HG03139 (cell line): ENCODE measurements at regions not wholly inside any gene's neighbourhood (a gene's known extent, or its start where the extent isn't known, plus 50 kb on each side); places are given as distances from the start of the nearest gene placed in this dataset.

Source experiments
- ATAC-seq: cut with Tn5 transposase; IDR thresholded peaks from one replicate; pipeline ENCODE4 v1.9.1; 2021; ENCODE audit not compliant: unreplicated experiment

DNA sequence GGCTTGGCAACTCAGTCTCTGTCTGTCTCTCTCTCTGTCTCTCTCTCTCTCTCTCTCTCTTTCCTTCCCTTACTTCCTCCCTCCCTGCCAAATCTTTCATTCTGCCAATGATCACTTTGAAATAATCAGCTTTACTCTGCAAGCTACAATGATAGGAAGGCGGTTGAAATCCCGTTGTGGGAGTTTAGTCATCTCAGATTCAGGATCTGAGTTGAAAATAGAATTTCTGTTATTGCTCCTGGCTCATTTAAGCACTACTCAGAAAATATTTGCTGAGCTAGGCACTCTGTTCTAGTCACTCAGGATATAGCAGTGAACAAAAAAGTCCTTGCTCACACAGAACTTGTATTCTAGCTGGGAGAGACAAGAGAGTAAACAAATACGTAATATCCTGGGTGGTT lies 56.3 kb upstream of the DCTD start:
- no peak for ATAC-seq

DNA sequence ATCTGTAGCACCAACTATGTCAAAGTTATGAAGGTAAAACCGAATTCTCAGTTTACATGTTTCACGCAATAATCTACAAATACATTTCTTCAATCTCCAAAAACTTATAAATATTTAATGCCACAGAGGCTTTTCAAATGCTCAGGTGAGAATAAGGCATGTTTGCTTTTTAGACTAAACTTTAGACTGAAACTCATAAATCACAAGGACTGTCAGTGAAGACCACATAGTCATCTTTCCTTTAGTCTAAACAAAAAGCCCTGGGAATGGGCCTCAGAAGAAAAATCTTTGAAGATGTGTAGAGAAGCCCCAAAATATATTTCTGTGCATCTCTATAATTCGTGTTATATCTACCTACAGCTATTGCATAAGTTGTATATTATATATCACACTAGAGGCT lies 54.5 kb upstream of the DCTD start:
- no peak for ATAC-seq

DNA sequence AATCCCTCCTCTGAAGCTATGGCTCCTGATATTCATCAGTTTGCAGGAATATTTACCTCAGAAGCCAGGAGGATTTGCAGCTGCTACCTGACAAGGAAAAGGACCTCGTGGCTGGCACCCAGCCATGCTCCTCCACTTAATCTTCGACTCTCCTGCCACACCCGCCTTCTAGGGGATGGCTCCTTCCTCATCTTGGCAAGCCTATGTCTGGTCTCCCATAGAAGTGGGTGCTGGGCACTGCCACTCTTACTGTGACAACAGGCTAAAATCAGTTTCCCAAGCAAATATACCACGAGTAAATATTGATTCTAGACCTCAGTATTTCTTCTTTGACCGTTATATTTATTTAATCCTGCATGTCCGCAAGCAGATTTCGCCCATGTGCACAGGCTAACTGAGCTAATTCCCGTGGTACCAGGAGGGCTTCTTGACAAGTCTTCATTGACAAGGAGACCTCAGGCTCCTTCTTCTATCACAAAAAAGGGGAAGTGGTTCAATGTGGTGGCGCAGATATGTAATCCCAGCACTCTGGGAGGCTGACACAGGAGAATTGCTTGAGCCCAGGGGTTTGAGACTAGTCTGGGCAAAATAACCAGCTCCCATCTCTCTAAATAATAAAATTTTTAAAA lies 52.6 kb upstream of the DCTD start:
- no peak for ATAC-seq

DNA sequence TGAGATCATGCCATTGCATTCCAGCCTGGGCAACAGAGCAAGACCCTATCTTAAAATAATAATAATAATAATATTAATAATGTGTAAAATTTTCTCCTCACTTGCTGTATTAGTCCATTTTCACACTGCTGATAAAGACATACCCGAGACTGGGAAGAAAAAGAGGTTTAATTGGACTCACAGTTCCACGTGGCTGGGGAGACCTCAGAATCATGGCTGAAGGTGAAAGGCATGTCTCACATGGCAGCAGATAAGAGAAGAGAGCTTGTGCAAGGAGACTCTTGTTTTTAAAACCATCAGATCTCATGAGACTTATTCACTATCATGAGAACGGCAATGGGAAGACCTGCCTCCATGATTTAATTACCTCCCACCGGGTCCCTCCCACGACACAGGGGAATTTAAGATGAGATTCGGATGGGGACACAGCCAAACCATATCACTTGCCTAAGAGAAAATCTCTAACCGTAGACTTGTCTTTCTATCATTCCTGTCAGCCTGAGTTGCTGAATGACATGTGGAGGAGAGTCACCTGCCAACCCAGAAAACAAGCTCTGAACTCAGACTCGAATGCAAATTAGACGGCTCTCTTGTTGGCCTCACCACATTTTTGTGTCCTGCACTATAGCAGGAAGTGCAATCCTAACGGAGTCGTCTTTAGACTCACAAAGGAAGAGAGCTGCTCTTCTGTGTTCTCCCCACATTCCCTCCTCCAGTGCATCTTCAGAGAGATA lies 51.9 kb upstream of the DCTD start:
- ATAC-seq: no peak

DNA sequence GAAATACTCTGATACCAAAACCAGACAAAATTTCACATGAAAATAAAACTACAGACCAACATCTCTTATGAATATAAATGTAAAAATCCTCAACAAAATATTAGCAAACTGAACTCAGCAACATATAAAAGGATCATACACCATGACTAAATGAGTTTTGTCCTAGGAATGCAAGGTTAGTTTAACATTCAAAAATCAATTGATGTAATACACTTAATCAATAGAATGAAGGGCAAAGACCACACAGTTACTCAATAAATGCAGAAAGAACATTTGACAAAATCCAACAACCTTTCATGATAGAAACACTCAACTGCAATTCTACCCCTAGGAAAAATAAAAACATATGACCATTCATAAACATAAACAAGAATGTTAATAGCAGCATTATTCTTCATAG lies 50.2 kb upstream of the DCTD start:
- no peak for ATAC-seq
